WTC11 (cell line): ENCODE measurements at regions not wholly inside any gene's neighbourhood (a gene's known extent, or its start where the extent isn't known, plus 50 kb on each side); places are given as distances from the start of the nearest gene placed in this dataset.

Source experiments
- ESRRA ChIP-seq: sonication (generic); formaldehyde crosslinking; IDR thresholded peaks from 2 replicates; pipeline ENCODE4 v1.8.1; 2022; ENCODE audit warnings: mild to moderate bottlenecking, missing genetic modification reagents, borderline replicate concordance
- GTF2I ChIP-seq: fragments of 250-450 bp; sonication (Bioruptor Pico); conservative IDR thresholded peaks from 2 replicates; pipeline ENCODE4 v1.4.0; 2021; ENCODE audit warnings: mild to moderate bottlenecking
- NFYB ChIP-seq: sonication (generic); formaldehyde crosslinking; conservative IDR thresholded peaks from 2 replicates; pipeline ENCODE4 v1.8.0; 2022; ENCODE audit warnings: low read depth, missing genetic modification reagents
- NR2C2 ChIP-seq: sonication (generic); formaldehyde crosslinking; IDR thresholded peaks from 2 replicates; pipeline ENCODE4 v1.8.0; 2022; ENCODE audit warnings: mild to moderate bottlenecking, missing genetic modification reagents
- NR3C1 ChIP-seq: sonication (generic); formaldehyde crosslinking; conservative IDR thresholded peaks from 2 replicates; pipeline ENCODE4 v1.8.1; 2023; ENCODE audit warnings: low read depth, mild to moderate bottlenecking, missing genetic modification reagents
- TP53 ChIP-seq: sonication (generic); formaldehyde crosslinking; IDR thresholded peaks from 2 replicates; pipeline ENCODE4 v1.8.1; 2023; ENCODE audit warnings: mild to moderate bottlenecking, missing genetic modification reagents
- ZBTB21 ChIP-seq: sonication (generic); formaldehyde crosslinking; IDR thresholded peaks from 2 replicates; pipeline ENCODE4 v1.8.1; 2023; ENCODE audit warnings: mild to moderate bottlenecking, missing genetic modification reagents, borderline replicate concordance
- TF ChIP-seq, protein P1 (sequence below): fragments of 200-600 bp; IDR thresholded peaks from 2 replicates; pipeline ENCODE4 v1.8.0; 2022; ENCODE audit warnings: antibody characterized with exemption
- TF ChIP-seq, protein P2 (sequence below): sonication (generic); formaldehyde crosslinking; IDR thresholded peaks from 2 replicates; pipeline ENCODE4 v1.8.0; 2023; ENCODE audit warnings: missing genetic modification reagents
- TF ChIP-seq, protein P3 (sequence below): sonication (generic); formaldehyde crosslinking; IDR thresholded peaks from 2 replicates; pipeline ENCODE4 v1.8.1; 2023; ENCODE audit warnings: mild to moderate bottlenecking, moderate library complexity, missing genetic modification reagents
- TF ChIP-seq, protein P4 (sequence below): sonication (generic); formaldehyde crosslinking; conservative IDR thresholded peaks from 2 replicates; pipeline ENCODE4 v1.8.1; 2022; ENCODE audit warnings: mild to moderate bottlenecking, missing genetic modification reagents
- TF ChIP-seq, protein P5 (sequence below): sonication (generic); formaldehyde crosslinking; IDR thresholded peaks from 2 replicates; pipeline ENCODE4 v1.8.1; 2022; ENCODE audit warnings: low read depth, missing genetic modification reagents, borderline replicate concordance

GRCh38 chr10:131532745-131533341 is 221.3 kb upstream of the TCERG1L start:
- TF ChIP-seq NFYB (CRISPR knock-in tag): no peak
- TF ChIP-seq, protein P1, sequence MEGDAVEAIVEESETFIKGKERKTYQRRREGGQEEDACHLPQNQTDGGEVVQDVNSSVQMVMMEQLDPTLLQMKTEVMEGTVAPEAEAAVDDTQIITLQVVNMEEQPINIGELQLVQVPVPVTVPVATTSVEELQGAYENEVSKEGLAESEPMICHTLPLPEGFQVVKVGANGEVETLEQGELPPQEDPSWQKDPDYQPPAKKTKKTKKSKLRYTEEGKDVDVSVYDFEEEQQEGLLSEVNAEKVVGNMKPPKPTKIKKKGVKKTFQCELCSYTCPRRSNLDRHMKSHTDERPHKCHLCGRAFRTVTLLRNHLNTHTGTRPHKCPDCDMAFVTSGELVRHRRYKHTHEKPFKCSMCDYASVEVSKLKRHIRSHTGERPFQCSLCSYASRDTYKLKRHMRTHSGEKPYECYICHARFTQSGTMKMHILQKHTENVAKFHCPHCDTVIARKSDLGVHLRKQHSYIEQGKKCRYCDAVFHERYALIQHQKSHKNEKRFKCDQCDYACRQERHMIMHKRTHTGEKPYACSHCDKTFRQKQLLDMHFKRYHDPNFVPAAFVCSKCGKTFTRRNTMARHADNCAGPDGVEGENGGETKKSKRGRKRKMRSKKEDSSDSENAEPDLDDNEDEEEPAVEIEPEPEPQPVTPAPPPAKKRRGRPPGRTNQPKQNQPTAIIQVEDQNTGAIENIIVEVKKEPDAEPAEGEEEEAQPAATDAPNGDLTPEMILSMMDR: no peak
- TF ChIP-seq ESRRA: no peak
- TF ChIP-seq, protein P2, sequence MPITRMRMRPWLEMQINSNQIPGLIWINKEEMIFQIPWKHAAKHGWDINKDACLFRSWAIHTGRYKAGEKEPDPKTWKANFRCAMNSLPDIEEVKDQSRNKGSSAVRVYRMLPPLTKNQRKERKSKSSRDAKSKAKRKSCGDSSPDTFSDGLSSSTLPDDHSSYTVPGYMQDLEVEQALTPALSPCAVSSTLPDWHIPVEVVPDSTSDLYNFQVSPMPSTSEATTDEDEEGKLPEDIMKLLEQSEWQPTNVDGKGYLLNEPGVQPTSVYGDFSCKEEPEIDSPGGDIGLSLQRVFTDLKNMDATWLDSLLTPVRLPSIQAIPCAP: no peak
- no peak for TF ChIP-seq NR2C2
- TF ChIP-seq, protein P3, sequence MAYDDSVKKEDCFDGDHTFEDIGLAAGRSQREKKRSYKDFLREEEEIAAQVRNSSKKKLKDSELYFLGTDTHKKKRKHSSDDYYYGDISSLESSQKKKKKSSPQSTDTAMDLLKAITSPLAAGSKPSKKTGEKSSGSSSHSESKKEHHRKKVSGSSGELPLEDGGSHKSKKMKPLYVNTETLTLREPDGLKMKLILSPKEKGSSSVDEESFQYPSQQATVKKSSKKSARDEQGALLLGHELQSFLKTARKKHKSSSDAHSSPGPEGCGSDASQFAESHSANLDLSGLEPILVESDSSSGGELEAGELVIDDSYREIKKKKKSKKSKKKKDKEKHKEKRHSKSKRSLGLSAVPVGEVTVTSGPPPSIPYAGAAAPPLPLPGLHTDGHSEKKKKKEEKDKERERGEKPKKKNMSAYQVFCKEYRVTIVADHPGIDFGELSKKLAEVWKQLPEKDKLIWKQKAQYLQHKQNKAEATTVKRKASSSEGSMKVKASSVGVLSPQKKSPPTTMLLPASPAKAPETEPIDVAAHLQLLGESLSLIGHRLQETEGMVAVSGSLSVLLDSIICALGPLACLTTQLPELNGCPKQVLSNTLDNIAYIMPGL (CRISPR knock-in tag): no peak
- TF ChIP-seq, protein P4, sequence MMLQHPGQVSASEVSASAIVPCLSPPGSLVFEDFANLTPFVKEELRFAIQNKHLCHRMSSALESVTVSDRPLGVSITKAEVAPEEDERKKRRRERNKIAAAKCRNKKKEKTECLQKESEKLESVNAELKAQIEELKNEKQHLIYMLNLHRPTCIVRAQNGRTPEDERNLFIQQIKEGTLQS (CRISPR knock-in tag): no peak
- TF ChIP-seq, protein P5, sequence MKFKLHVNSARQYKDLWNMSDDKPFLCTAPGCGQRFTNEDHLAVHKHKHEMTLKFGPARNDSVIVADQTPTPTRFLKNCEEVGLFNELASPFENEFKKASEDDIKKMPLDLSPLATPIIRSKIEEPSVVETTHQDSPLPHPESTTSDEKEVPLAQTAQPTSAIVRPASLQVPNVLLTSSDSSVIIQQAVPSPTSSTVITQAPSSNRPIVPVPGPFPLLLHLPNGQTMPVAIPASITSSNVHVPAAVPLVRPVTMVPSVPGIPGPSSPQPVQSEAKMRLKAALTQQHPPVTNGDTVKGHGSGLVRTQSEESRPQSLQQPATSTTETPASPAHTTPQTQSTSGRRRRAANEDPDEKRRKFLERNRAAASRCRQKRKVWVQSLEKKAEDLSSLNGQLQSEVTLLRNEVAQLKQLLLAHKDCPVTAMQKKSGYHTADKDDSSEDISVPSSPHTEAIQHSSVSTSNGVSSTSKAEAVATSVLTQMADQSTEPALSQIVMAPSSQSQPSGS (CRISPR knock-in tag): no peak
- TF ChIP-seq NR3C1 (CRISPR knock-in tag): no peak
- TF ChIP-seq GTF2I (CRISPR knock-in tag): no peak
- TF ChIP-seq ZBTB21 (CRISPR knock-in tag): no peak
- TF ChIP-seq TP53 (CRISPR knock-in tag): no peak
